MM.1S (cell line): ENCODE measurements at regions not wholly inside any gene's neighbourhood (a gene's known extent, or its start where the extent isn't known, plus 50 kb on each side); places are given as distances from the start of the nearest gene placed in this dataset.

Experiments
- CTCF ChIP-seq: fragments of 300-600 bp; sonication (generic); IDR thresholded peaks from 2 replicates; pipeline ENCODE4 v1.5.1; 2016; ENCODE audit warnings: antibody characterized with exemption, low read length, mixed read lengths
- EZH2 ChIP-seq: fragments of 300-600 bp; sonication (generic); optimal IDR thresholded peaks from 2 replicates; pipeline ENCODE3; 2017; ENCODE audit warnings: low read depth, mild to moderate bottlenecking, antibody characterized with exemption, low read length, mixed read lengths
- EZH2phosphoT487 ChIP-seq: fragments of 300-600 bp; sonication (generic); IDR thresholded peaks from 2 replicates; pipeline ENCODE4 v1.6.1; 2018; ENCODE audit warnings: antibody characterized with exemption, low read length

- TF ChIP-seq CTCF (no peak), EZH2 (no peak), EZH2phosphoT487 (no peak)
Measured at GRCh38 chr2:4139731-4140130, 436.4 kb downstream of the DCDC2C start.
